Fibroblast of peridontal ligament (primary cell): ENCODE measurements at regions not wholly inside any gene's neighbourhood (a gene's known extent, or its start where the extent isn't known, plus 50 kb on each side); places are given as distances from the start of the nearest gene placed in this dataset.

Experiments used
- DNase-seq: peaks from one replicate; pipeline ENCODE4 v3.0.0-alpha.2; 2010; ENCODE audit errors: extremely low read depth

DNA sequence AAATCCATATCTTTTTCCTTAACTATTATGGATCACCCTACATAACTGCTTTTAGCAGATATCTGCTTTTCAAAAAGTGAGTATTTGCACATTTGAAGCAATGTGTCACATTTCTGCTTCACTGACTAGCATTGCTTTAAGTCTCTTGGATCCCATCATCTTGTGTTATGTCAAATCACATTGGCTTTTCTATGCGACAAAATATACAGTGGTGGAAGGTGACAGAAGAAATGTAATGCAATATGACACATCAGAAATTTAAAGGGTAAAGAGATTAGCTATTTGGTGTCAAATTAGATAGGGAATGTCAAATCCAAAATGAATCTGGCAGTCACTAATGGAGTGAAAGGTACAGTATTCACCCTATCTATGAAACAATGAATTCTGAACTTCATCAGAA is 1282.1 kb upstream of the PCDH20 start:
- no peak for DNase-seq

DNA sequence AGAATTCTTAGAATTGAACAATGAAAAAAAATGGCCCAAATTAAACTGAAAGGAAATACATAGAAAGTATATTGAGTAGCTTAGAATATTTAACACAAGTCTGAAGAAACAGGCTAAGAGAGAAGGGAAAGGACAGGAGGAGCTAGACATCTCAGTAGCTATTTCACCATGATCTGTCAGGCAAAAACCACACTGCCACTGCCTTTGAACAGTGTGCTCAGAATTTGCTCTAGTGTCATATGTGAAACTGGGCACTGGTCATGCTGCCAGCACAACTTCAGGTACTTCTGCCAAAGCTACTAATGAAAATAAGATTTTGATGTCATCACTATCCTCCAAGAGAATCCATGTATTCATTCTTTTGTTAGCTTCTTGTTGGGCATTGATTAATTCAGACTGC is 1280.8 kb upstream of the PCDH20 start:
- DNase-seq: no peak

DNA sequence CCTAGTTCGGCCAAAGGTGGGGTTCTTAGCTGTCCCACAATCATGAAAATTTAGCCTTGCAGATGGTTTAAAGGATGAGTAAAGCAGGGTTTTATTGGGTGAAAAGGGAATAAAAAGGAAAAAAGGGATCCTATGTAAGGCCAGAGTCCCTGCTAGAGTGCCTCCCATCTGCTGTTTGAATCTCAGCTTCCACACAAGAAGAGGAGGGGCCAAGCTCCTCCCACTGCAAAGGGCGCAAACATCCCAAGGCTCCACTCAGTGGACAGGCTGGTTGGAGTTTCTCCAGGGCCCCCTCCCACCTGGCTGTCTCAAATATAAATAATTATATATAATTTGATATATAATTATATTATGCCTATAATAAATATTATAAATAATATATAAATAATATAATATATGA is 1272.1 kb upstream of the PCDH20 start:
- no peak for DNase-seq

DNA sequence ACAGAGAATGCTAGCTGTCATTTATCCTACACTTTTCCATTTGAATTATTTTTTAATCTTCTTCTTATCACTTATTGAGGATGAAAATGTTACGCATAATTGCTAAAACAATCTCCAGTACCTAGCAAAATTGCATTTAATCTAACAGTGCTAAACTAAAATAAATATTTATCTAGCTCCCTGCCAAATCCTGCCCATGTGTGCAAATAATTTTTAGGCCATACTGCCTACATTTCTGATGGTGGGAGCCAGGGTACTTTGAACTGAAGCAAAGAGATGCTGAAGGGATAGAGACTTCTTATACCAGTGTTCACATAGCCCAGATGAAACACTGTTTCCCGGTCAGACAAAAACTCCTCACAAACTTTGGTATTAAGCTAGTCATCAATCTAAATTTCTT is 1268.7 kb upstream of the PCDH20 start:
- no peak for DNase-seq

DNA sequence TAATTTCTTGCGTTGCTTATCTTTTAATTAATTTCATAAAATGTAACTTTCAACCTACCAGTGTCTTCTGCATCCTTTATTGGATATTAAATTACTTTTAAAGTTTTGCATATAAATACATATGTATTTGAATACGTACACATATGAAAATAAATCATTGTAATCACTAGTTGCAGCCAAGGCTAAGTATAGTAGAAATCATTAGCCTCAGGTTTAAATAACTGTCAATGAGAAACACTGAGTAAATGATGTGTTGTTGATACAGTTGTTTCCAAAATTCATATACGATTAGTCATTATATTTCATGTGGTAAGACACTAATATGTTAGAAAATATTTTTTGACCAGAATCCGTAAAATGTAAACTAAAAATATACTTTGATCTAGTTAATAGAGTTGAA is 1267.1 kb upstream of the PCDH20 start:
- DNase-seq: no peak

DNA sequence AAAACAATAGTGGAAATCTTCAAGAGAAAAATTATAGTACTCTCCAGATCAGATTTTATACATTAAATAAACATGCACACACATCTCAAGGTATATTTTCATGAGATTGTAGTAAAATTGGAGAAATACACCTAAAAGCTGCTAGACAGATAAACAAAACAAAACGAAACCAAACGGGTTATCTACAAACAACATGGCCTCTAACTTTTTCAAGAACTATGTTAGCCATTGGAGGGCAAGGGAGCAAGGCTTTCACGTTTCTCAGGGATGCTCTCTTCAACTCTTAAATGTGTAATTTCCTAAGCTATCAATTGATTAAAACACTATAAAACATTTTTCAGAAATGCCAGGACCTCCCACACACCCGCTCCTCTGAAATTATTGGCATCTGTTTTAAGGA is 1262.4 kb upstream of the PCDH20 start:
- no peak for DNase-seq

DNA sequence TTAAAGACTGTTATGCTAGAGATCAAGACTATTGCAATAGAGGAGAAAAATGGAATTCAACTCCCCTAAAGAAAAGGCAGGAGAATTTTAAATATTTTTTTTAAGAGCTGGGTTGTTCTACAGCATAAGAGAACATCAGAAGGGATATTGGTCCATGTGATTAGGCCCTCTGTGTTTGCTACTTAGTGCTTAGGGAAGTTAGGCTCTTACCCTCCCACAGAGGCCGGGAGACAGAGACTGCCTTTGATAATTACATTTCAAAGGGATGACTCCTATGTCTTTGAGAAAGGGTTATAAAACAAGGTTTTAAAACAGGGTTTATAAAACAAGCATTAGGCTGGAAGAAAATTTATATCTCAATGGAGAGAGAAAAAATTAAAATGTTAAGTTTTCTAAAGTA is 1248.1 kb upstream of the PCDH20 start:
- no peak for DNase-seq

DNA sequence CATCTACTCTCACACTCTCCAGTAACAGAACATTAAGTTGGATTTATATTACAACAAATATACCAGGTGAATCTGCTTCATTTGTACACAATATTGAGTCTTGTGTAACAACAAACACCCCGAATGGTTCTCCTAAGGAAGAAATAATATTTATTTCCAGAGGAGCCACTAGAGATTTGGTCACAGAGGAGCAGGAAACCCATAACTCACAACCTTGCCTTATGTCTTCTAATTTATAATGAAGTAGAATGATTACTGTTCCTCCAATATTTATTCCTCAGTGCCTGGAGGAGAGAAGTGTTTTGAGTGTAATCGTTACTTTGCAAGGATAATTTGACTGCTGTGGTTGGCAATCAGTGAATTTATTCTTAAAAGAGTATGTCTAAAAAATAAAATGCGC is 1243.7 kb upstream of the PCDH20 start:
- no peak for DNase-seq

DNA sequence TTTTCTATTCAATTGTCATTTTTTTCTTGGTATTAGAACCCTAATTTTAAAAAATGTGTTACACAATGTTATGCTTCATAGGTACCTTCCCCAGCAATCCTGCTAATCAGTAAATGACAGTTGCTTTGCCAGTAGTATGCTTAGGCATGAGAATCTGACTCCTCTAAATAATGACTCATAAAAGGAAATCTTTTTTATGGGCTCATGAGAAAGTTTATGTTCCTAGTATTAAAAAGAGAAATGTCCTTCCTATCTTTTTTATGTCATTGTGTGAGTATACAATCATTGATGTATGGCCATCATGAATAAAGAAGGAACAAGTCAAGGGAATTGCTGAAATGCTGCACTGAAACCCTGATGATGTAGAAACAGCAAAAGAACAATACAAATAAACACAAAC is 1237.7 kb upstream of the PCDH20 start:
- DNase-seq: no peak

DNA sequence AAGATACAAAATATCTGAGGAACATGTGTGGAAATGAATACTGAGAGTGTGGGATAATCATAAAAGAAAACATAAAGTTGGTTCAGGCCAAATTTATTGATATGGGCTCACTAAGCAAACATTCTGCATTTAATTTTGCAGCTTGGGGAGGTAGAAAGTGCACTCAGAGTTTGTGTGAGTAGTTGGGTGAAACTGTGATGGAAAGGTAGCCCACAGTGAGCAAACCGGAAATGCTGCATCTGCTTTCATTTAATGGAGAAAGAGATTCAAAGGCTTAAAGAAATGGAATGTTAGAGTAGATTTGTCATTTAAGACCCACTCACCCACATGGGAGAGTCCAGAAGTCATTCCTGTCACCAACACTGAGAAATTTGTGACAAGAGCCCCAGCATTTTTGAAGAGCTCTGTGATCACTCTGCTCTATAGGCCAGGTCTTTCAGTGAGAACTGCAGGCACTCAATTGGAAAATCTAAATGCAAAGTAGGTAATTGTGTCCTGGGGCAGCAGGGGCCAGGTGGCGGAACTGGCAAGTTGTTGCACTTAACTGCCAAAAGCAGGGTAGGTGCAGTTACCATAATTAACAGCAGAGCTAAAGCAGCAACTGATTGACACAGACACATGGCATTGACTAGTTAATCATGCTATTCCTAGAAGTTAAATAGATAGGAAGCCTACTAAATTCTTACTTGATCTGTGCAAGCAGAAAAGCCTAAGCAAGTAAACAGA is 1228.3 kb upstream of the PCDH20 start:
- no peak for DNase-seq

DNA sequence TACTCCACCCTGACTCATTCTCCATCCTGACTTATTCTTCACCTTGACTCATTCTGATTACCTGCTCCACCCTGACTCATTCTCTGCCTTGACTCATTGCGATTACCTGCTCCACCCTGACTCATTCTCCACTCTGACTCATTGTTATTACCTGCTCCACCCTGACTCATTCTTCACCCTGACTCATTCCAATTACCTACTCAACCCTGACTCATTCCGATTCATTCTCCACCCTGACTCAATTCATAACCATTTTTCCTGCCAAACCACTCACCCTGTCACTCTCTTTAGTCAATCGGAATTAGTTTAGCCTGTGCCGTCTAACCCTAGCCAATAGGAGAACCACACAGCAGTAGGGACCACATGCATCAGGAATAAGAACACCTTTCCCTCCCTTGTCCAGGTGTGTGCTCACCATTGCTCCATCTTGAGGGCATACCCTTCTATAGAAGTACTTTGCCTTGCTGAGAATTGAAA is 1227.4 kb upstream of the PCDH20 start:
- DNase-seq: no peak

DNA sequence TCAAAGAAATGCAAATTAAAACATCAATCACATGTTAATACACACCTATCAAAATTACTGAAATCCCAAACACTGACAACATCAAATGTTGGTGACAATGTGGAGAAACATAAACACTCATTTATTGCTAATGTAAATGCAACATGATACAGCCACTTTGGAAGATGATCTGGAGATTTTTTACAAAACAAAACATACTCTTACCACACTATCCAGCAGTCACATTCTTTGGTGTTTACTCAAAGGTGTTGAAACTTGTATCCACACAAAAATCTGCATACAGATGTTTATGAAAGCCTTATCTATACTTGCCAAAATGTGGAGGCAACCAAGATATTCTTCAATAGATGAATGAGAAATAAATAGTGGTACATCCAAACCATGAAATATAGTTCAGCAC is 1219.5 kb upstream of the PCDH20 start:
- DNase-seq: no peak

DNA sequence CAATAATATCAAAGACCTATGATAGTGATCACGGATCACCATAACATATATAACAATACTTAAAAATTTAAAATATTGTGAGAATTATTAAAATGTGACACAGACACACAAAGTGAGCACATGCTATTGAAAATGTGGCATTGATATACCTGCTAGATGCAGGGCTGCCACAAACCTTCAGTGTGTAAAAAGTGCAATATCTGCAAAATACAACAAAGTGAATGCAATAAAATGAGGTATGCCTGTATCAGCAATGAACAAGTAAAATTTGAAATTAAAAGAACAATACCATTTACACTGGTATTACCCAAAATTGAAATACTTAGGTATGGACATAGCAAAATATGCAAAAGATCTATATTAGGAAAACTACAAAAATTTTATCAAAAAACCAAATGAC is 1217.8 kb upstream of the PCDH20 start:
- DNase-seq: no peak

DNA sequence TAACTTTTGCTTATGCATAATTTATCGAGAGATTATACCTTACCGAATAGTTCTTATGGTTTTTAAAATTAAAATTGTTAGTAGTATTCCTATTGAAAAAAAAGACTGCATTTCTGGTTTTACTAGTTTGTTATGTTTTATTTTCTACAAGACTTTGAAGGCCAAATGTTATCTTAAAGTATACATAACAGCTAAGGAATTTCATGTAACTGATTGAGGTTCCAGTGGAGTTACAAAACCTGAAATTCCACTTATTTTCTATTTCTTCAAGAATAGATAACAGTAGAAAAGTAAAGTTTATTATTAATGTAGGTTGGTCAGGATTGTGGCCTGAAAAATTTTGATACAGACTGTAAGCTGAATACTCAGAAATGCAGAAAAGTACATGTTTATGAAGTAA is 1216.0 kb upstream of the PCDH20 start:
- no peak for DNase-seq

DNA sequence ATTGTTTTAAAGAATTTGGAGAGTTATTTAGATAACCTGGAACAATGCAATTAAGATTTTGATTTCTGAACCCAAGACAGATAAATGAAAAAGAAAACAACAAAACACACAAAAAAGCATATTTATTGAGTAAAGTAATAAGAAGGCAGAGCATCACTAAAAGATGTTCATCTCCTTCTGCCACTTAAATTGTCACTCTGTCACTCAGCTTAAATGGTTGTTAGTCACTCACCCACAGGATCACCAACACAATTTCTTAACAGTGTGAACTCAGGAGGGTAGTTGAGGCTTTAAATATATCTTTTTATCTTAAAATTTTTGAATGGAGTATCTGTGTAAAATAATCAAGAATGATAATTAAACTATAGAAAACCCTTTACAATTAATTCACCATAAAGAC is 1215.5 kb upstream of the PCDH20 start:
- no peak for DNase-seq

DNA sequence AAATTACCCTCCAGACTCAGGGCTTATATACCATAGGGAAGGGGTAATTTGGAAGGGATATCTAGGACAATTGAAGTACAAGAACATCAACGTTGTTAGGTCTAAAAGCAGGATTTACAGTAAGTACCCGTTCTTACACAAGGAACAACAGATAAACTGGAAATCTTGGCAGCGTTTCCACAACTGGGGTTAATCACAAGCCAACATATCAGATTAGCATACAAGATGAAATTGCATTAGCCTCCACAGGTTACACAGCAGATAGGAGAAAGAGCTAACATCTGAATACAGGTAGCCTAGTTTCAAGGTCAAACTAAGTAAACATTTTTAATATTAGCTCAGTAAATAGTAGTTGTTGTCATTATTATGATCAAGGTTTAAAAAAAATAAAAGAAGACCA is 1214.0 kb upstream of the PCDH20 start:
- no peak for DNase-seq

DNA sequence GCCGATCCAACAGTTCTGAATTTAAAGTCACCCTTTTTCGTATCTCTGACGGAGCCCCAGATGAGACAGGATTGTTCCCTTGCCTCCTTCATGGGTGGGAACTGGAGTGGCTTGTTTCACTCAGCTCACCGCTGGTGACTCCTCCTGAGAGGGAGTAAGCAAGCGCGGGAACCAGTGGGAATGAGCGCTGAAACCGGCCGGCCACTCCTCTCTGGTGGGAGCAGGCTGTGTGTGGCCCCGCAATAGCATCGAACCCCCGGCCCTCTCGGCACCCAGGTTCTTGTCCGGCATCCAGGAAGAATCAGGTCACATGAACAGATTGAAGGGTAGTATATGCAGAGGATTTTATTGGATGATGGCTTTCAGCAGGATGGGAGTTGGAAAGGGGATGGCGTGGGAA is 1211.6 kb upstream of the PCDH20 start:
- no peak for DNase-seq

DNA sequence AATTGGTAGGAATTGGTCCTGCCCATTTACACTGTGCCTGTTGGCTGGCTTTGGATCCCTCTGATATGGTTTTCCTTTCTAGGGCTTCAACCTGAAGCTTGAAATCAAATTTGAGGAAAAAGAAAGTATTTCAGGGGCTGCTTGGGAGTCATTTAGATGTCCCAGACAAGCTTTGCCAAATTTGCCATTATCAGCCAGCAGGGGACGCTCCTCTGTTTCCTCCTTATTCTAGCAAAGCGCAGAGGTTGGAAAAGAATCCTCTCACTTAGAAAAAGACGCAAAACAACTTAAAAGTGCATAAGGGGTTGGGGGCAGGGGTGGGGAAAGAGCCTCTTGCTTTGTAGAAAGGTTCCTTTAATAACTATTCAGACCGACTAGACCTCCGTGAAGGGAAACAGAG is 1211.1 kb upstream of the PCDH20 start:
- no peak for DNase-seq

DNA sequence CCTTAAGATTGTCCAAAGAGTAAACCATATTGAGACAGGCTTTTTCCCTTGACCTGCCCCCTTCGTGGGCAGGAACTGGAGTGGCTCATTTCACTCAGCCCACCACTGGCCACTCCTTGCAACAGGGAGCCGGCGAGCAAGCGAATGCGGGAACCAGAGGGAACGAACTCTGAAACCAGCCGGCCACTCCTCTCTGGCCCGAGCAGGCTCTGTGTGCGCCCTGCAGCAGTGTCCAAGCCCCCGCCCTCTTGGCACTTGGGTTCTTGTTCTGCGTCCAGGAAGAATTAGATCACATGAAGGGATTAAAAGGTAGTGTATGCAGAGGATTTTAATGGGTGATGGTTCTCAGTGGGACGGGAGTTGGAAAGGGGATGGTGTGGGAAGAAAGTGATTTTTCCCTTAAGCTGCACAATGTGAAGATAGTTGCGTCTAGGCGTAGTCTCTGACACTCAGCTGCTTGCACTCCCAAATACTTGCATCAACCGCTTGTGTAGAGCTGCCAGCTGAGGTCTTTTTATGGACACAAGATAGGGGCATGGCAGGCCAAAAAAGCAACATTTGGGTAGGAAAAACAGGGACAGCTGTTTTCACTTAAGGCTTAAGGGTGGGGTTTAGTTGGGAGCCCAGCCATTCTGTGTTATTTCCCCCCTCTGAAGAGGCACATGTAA is 1209.7 kb upstream of the PCDH20 start:
- DNase-seq: no peak

DNA sequence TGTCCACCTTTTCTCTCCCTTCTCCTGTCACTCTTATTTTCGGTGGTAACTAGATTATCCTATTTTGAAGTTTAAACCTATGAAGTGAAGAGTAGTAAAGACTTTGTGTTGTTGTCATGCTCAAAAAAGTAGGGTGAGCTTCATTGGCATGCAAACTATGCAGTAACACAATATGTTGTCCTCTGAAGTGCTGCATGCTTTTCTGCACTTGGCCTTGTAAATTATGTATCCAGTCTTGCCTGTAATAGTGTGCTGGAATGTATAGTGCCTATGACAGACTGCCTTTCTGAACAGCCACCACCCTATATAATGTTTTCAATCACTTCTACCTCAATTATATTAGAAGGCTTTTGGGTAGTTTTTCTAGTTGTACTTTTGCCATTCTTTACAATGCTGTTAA is 1198.2 kb upstream of the PCDH20 start:
- no peak for DNase-seq

DNA sequence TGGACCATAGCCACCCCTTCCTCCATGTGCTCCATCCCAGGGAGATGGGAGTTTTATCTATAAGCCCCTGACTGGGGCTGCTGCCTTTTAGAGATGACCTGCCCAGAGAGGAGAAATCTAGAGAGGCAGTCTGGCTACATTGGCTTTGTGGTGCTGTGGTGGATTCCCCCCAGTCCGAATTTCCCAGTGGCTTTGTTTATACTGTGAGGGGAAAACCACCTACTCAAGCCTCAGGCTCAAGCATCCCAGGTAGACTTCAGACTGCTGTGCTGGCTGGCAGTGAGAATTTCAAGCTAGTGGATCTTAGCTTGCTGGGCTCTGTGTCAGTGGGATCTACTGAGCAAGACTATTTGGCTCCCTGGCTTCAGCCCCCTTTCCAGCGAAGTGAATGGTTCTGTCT is 1195.7 kb upstream of the PCDH20 start:
- no peak for DNase-seq

DNA sequence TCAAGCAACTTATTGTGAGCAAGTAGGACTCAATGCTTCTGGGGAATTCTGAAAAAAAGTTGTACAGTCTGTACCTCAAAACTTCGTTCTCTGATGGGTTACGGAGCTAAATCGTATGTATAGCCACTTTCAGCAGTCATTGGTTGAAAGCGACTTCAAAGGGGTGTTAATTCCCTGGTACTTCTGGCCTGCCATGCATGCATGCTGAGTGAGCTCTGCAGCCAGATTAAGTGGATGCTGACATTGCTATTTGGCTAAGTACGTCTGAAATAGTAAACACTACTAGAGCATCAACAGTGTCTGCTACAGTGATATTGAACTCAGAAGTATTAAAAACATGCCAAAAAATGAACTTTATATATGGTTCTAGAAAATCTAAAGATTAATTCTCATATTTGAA is 1183.1 kb upstream of the PCDH20 start:
- DNase-seq: no peak

DNA sequence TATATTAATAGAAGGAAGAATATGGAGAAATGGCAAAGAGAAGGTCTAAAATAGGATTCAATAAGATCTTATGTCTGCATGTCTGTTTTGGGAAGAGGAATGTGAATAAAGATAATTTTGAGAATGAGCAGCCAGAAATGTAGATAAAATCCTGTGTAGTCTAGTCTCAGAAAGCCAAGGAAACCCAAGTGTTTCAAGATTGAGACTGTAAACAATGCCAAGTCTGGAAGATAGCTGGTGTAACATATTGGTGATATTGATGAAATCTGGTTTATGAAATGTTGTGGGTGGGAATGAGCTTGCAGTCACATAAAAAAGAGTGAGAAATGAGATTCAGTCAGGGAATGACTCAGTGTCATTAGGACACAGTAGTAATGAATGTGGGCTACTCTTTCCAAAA is 1180.3 kb upstream of the PCDH20 start:
- DNase-seq: no peak

DNA sequence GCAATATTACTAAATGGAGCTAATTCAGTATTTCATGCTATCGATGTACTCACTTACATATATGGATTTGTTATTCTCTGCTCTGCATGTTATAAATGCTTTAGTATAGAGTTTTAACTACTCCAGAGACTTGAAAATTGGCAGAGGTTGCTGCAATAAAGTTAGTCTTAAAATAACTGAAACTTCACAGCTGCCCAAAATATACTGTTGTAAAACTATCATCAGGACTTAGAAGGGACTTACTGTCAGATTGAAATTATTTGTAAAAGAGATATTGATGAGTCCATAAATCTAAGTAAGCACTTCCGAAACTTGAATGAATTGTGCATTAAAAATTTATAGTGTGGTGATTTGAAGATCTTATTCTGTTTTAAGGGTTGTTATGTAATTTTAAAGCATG is 1178.2 kb upstream of the PCDH20 start:
- no peak for DNase-seq
